AG04449 (cell line): ENCODE measurements at regions not wholly inside any gene's neighbourhood (a gene's known extent, or its start where the extent isn't known, plus 50 kb on each side); places are given as distances from the start of the nearest gene placed in this dataset.

Experiments used
- CTCF ChIA-PET: fragments of 350-600 bp; formaldehyde crosslinking; extraction: SDS; loops from one replicate; lab custom pipeline; 2021; ENCODE audit warnings: antibody characterized with exemption; lab: Yijun Ruan, JAX
- POLR2A ChIA-PET: fragments of 400-600, 350-600 bp; formaldehyde crosslinking; extraction: SDS; loops from one replicate; lab custom pipeline; 2020; ENCODE audit warnings: antibody characterized with exemption, inconsistent platforms; lab: Yijun Ruan, JAX
- DNase-seq: peaks from one replicate; pipeline ENCODE4 v3.0.0-alpha.2; 2010; ENCODE audit warnings: low read depth, low spot score
- H3K4me3 ChIP-seq: 2 replicates; pipeline ENCODE4 v1.5.1; 2011; ENCODE audit warnings: low read depth, mild to moderate bottlenecking, control low read depth, low read length
- CTCF ChIP-seq: IDR thresholded peaks from one replicate; pipeline ENCODE4 v1.5.1; 2011; ENCODE audit warnings: mild to moderate bottlenecking, moderate library complexity, low read length, control low read depth, inconsistent platforms; ENCODE audit not compliant: insufficient read depth; ENCODE audit errors: missing control alignments

- TF ChIP-seq CTCF = no peak
- DNase-seq = no peak
- H3K4me3 ChIP-seq = no peak overlapping the region
- CTCF ChIA-PET = interaction anchor here (1.0 to 4.3 kb wide), 3 partner anchors 11 to 23 kb away, joined by 3 to 24 read pairs (median 7); no protein-coding TSS in a partner anchor
- POLR2A ChIA-PET = no interaction called here
Observed at GRCh38 chr10:29107866-29108498, 180.9 kb upstream of the LYZL1 start.

GRCh38 chr10:29109707-29110571, 178.9 kb upstream of the LYZL1 start:
- CTCF ChIA-PET = no interaction called here
- no peak for DNase-seq

GRCh38 chr10:29112827-29113615, 175.8 kb upstream of the LYZL1 start:
- TF ChIP-seq CTCF = no peak
- DNase-seq = no peak
- ChIA-PET POLR2A (no interaction called here), CTCF (interaction anchor here (1.2 to 1.6 kb wide), 2 partner anchors 13 to 16 kb away, joined by 3 to 4 read pairs; no protein-coding TSS in a partner anchor)
- no peak overlapping the region for H3K4me3 ChIP-seq

More at GRCh38 chr10:29109707-29110571, 178.9 kb upstream of the LYZL1 start:
- no peak for TF ChIP-seq CTCF
- POLR2A ChIA-PET = no interaction called here
- no peak overlapping the region for H3K4me3 ChIP-seq

GRCh38 chr10:29113616-29113945, 175.3 kb upstream of the LYZL1 start:
- no peak overlapping the region for H3K4me3 ChIP-seq
- no peak for TF ChIP-seq CTCF
- no peak for DNase-seq
- ChIA-PET POLR2A (no interaction called here), CTCF (interaction anchor here (1.2 kb wide), 1 partner anchor 12 kb away, joined by 3 read pairs; no protein-coding TSS in a partner anchor)

GRCh38 chr10:29114141-29114540, 174.7 kb upstream of the LYZL1 start:
- no peak for DNase-seq
- TF ChIP-seq CTCF = no peak
- ChIA-PET CTCF (no interaction called here), POLR2A (no interaction called here)
- H3K4me3 ChIP-seq = no peak overlapping the region
